CD4-positive, alpha-beta memory T cell (primary cell): ENCODE measurements at regions not wholly inside any gene's neighbourhood (a gene's known extent, or its start where the extent isn't known, plus 50 kb on each side); places are given as distances from the start of the nearest gene placed in this dataset.

Source experiments
- CTCF ChIA-PET: fragments of 350-600 bp; sonication (Branson Sonifier 250); formaldehyde crosslinking; loops from one replicate; lab custom pipeline; 2021; ENCODE audit warnings: inconsistent platforms; ENCODE audit not compliant: partially characterized antibody; lab: Charles Lee
- POLR2A ChIA-PET: fragments of 350-600 bp; sonication (Branson Sonifier 250); formaldehyde crosslinking; loops from one replicate; lab custom pipeline; 2021; ENCODE audit not compliant: partially characterized antibody; lab: Charles Lee
- DNase-seq, 5 donors: peaks; one replicate each; pipeline versions ENCODE4 v3.0.0 to v3.0.0-alpha.2; 2020 to 2022; ENCODE audit warnings: mixed read lengths in 1 of 5
- H3K27ac ChIP-seq: one replicate; pipeline ENCODE4 v1.7.0; 2013; ENCODE audit warnings: low read depth, low read length
- H3K27me3 ChIP-seq: 2 replicates; pipeline ENCODE4 v1.7.0; 2013; ENCODE audit warnings: mild to moderate bottlenecking, low read length, moderate library complexity; ENCODE audit not compliant: insufficient read depth
- H3K36me3 ChIP-seq: 2 replicates; pipeline ENCODE4 v1.7.0; 2013; ENCODE audit warnings: mild to moderate bottlenecking, low read length, moderate library complexity; ENCODE audit not compliant: insufficient read depth
- H3K4me1 ChIP-seq: 2 replicates; pipeline ENCODE4 v1.7.0; 2013; ENCODE audit warnings: mild to moderate bottlenecking, low read length, moderate library complexity; ENCODE audit not compliant: insufficient read depth
- H3K4me3 ChIP-seq, 2 donors: one replicate each; pipeline ENCODE4 v1.7.0; 2013; ENCODE audit warnings: low read length in 2 of 2, mild to moderate bottlenecking in 1 of 2
- H3K9me3 ChIP-seq, 2 donors: one replicate each; pipeline ENCODE4 v1.7.0; 2013; ENCODE audit warnings: low read length in 2 of 2, control low read depth in 1 of 2; ENCODE audit not compliant: control insufficient read depth in 1 of 2
- H3K27ac Mint-ChIP-seq, 7 donors: one replicate each; pipeline ENCODE4 v1.8.0; 2020 to 2021; ENCODE audit warnings: mixed read lengths in 7 of 7, mild to moderate bottlenecking in 6 of 7, inconsistent platforms in 3 of 7, moderate library complexity in 3 of 7
- H3K27me3 Mint-ChIP-seq, 2 donors: one replicate each; pipeline ENCODE4 v1.8.0; 2020 to 2021; ENCODE audit warnings: mixed read lengths in 2 of 2
- H3K36me3 Mint-ChIP-seq, 2 donors: one replicate each; pipeline ENCODE4 v1.8.0; 2020 to 2021; ENCODE audit warnings: mixed read lengths in 2 of 2, inconsistent platforms in 1 of 2, mild to moderate bottlenecking in 1 of 2
- H3K4me1 Mint-ChIP-seq, 4 donors: one replicate each; pipeline ENCODE4 v1.8.0; 2020 to 2021; ENCODE audit warnings: mixed read lengths in 4 of 4, mild to moderate bottlenecking in 1 of 4
- H3K4me3 Mint-ChIP-seq, 8 donors: one replicate each; pipeline ENCODE4 v1.8.0; 2020 to 2021; ENCODE audit warnings: mixed read lengths in 8 of 8, mild to moderate bottlenecking in 7 of 8, moderate library complexity in 6 of 8, inconsistent platforms in 3 of 8
- H3K9me3 Mint-ChIP-seq, 8 donors: one replicate each; pipeline ENCODE4 v1.8.0; 2020 to 2021; ENCODE audit warnings: mixed read lengths in 8 of 8, mild to moderate bottlenecking in 5 of 8, inconsistent platforms in 3 of 8, moderate library complexity in 1 of 8
- intact Hi-C: fragments of 100-400 bp; cut with micrococcal nuclease; formaldehyde crosslinking; loops from one replicate; pipeline ENCODE4 v1.15.1; 2023

DNA sequence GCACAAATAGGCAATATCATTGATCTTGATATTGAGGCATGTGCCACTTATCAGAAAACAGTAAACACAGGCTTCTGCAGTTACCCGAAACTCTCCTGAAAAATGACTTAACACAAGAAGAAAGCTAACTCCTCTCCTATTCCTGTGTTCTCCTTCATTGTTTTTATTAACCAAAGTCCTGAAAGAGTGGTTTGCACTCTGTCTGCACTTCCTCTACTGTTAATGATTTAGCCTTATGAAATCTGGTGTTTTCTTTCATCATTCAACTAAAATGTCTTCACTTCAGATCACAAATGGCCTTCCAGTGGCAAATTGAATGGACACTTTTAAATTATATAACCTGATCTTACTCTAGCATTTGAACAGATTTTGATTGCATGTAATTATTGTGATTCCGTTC, 630.6 kb upstream of the PHF14 start:
- Histone ChIP-seq H3K4me3 (no peak overlapping the region), H3K4me1 (no peaks in the 10 kb centered on the region), H3K9me3 (no peaks in the 10 kb centered on the region), H3K27me3 (no peaks in the 10 kb centered on the region), H3K36me3 (no peaks in the 10 kb centered on the region), H3K27ac (no peak overlapping the region)
- Mint-ChIP-seq H3K9me3 (peaks cover 0 to 2% (median 0%) of the 10 kb centered on the region in 8 donors), H3K36me3 (no peaks in the 10 kb centered on the region), H3K27ac (no peak overlapping the region), H3K4me1 (no peaks in the 10 kb centered on the region), H3K27me3 (no peaks in the 10 kb centered on the region), H3K4me3 (no peak overlapping the region)
- DNase-seq: no peak
- ChIA-PET CTCF (no interaction called here), POLR2A (no interaction called here)
- intact Hi-C loops: no loop called here

- Mint-ChIP-seq H3K4me1 (no peaks in the 10 kb centered on the region), H3K9me3 (peaks cover 0 to 2% (median 0%) of the 10 kb centered on the region in 8 donors), H3K27me3 (no peaks in the 10 kb centered on the region), H3K4me3 (no peak overlapping the region), H3K36me3 (no peaks in the 10 kb centered on the region), H3K27ac (no peak overlapping the region)
- intact Hi-C loops: no loop called here
- Histone ChIP-seq H3K27me3 (no peaks in the 10 kb centered on the region), H3K36me3 (no peaks in the 10 kb centered on the region), H3K4me3 (no peak overlapping the region), H3K9me3 (no peaks in the 10 kb centered on the region), H3K27ac (no peak overlapping the region), H3K4me1 (no peaks in the 10 kb centered on the region)
- ChIA-PET CTCF (no interaction called here), POLR2A (no interaction called here)
- no peak for DNase-seq
Observed at GRCh38 chr7:10346032-10346431, 627.6 kb upstream of the PHF14 start.

DNA sequence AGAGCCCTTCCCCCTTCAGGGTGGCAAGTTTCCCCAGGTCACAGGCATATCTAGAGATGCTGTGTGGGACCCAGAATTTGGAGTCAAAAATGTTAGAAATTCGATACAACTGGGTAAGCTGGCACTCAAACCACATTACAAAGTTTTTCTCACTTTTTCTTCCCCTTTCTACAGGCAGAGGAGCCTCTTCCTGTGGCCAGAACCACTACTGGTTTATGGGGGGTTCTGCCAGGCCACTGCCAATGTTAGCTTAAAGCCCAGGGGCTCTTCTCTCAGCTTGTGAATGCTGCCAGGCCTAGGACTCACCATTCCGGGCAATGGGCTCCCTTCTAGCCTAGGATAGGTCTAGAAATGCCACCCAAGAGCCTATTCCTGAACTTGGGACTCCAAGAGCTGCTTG, 617.9 kb upstream of the PHF14 start:
- no peak overlapping the region for H3K4me3 Mint-ChIP-seq

GRCh38 chr7:10360050-10360449, 613.6 kb upstream of the PHF14 start:
- intact Hi-C loops: no loop called here
- no peak overlapping the region for H3K4me3 Mint-ChIP-seq
- POLR2A ChIA-PET: no interaction called here

More for the DNA sequence above, 617.9 kb upstream of the PHF14 start:
- Mint-ChIP-seq H3K36me3 (no peaks in the 10 kb centered on the region), H3K4me1 (no peaks in the 10 kb centered on the region), H3K9me3 (peaks cover 0 to 24% (median 6%) of the 10 kb centered on the region in 8 donors), H3K27ac (no peak overlapping the region), H3K27me3 (no peaks in the 10 kb centered on the region)
- no peak for DNase-seq
- H3K27ac ChIP-seq: no peak overlapping the region
- no peaks in the 10 kb centered on the region for H3K27me3 ChIP-seq
- no peaks in the 10 kb centered on the region for H3K36me3 ChIP-seq
- H3K4me3 ChIP-seq: no peak overlapping the region
- H3K4me1 ChIP-seq: no peaks in the 10 kb centered on the region
- H3K9me3 ChIP-seq: no peaks in the 10 kb centered on the region
- POLR2A ChIA-PET: no interaction called here
- CTCF ChIA-PET: no interaction called here
- intact Hi-C loops: no loop called here

DNA sequence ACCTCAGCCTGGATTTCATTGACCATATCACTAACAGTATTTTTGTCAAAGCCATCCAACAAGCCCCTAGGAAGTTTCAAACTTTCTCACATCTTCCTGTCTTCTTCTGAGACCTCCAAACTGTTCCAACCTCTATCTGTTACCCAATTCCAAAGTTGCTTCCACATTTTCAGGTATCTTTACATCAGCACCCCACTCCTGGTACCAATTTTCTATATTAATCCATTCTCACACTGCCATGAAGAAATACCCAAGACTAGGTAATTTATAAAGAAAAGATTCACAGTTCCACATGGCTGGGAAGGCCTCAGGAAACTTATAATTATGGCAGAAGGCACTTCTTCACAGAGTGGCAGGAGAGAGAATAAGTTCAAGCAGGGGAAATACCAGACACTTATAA, 571.9 kb upstream of the PHF14 start:
- Mint-ChIP-seq H3K4me3 (no peak overlapping the region), H3K4me1 (no peaks in the 10 kb centered on the region), H3K27ac (no peak overlapping the region), H3K9me3 (peaks cover 0 to 25% (median 19%) of the 10 kb centered on the region in 8 donors), H3K27me3 (no peaks in the 10 kb centered on the region), H3K36me3 (no peaks in the 10 kb centered on the region)
- H3K9me3 ChIP-seq: no peaks in the 10 kb centered on the region
- intact Hi-C loops: no loop called here
- ChIA-PET CTCF (no interaction called here), POLR2A (no interaction called here)
- H3K36me3 ChIP-seq: no peaks in the 10 kb centered on the region
- no peak overlapping the region for H3K4me3 ChIP-seq
- DNase-seq: no peak
- no peak overlapping the region for H3K27ac ChIP-seq
- no peaks in the 10 kb centered on the region for H3K27me3 ChIP-seq
- H3K4me1 ChIP-seq: no peaks in the 10 kb centered on the region

More at GRCh38 chr7:10360050-10360449, 613.6 kb upstream of the PHF14 start:
- Histone ChIP-seq H3K4me1 (no peaks in the 10 kb centered on the region), H3K27ac (no peak overlapping the region), H3K4me3 (no peak overlapping the region), H3K36me3 (no peaks in the 10 kb centered on the region), H3K9me3 (no peaks in the 10 kb centered on the region), H3K27me3 (no peaks in the 10 kb centered on the region)
- Mint-ChIP-seq H3K4me1 (no peaks in the 10 kb centered on the region), H3K27ac (no peak overlapping the region), H3K36me3 (no peaks in the 10 kb centered on the region), H3K9me3 (peaks cover 2 to 21% (median 9%) of the 10 kb centered on the region in 8 donors), H3K27me3 (no peaks in the 10 kb centered on the region)
- CTCF ChIA-PET: no interaction called here
- DNase-seq: no peak

- H3K27me3 Mint-ChIP-seq: no peaks in the 10 kb centered on the region
- Histone ChIP-seq H3K9me3 (no peaks in the 10 kb centered on the region), H3K36me3 (no peaks in the 10 kb centered on the region), H3K27ac (no peak overlapping the region), H3K27me3 (no peaks in the 10 kb centered on the region), H3K4me3 (no peak overlapping the region), H3K4me1 (no peaks in the 10 kb centered on the region)
- ChIA-PET CTCF (no interaction called here), POLR2A (no interaction called here)
- H3K9me3 Mint-ChIP-seq: no peaks in the 10 kb centered on the region
- no peaks in the 10 kb centered on the region for H3K4me1 Mint-ChIP-seq
- H3K4me3 Mint-ChIP-seq: no peak overlapping the region
- no peak overlapping the region for H3K27ac Mint-ChIP-seq
- H3K36me3 Mint-ChIP-seq: no peaks in the 10 kb centered on the region
- peak in 3 of 5 donors; percentile 2 to 8 (median 6) for DNase-seq
- intact Hi-C loops: loop anchor here (2.0 kb wide), 1 partner anchor 1994 kb away; no protein-coding TSS in a partner anchor
Observed at GRCh38 chr7:10412422-10413019, 561.2 kb upstream of the PHF14 start.

DNA sequence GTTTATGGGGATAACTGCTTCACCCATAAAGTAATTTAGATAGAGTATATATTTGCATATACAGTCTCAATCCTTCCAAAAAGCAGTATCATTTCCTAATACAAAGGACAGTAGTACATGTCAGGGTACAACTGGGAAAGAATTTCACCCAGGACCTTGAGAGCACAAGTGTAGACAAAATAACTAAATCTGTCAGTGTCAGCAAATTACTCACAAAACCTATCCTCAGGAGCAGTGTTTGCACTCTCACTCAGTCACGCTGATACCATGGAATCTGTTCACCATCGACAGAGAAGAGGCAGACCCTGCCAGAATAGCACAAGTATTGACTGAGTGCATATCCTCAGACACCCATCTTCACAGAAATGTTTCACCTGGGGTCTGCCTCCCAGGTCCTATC, 554.7 kb upstream of the PHF14 start:
- CTCF ChIA-PET: no interaction called here
- POLR2A ChIA-PET: no interaction called here
- DNase-seq: no peak
- no peaks in the 10 kb centered on the region for H3K27me3 ChIP-seq
- no peaks in the 10 kb centered on the region for H3K36me3 Mint-ChIP-seq
- no peak overlapping the region for H3K27ac ChIP-seq
- no peaks in the 10 kb centered on the region for H3K4me1 Mint-ChIP-seq
- no peaks in the 10 kb centered on the region for H3K36me3 ChIP-seq
- H3K27ac Mint-ChIP-seq: no peak overlapping the region
- H3K4me1 ChIP-seq: no peaks in the 10 kb centered on the region
- H3K27me3 Mint-ChIP-seq: no peaks in the 10 kb centered on the region
- no peaks in the 10 kb centered on the region for H3K9me3 ChIP-seq
- intact Hi-C loops: no loop called here
- no peak overlapping the region for H3K4me3 ChIP-seq
- peaks cover 0 to 2% (median 0%) of the 10 kb centered on the region in 8 donors for H3K9me3 Mint-ChIP-seq
- no peak overlapping the region for H3K4me3 Mint-ChIP-seq
